Body of pancreas (tissue), 4 donors: ENCODE measurements at regions not wholly inside any gene's neighbourhood (a gene's known extent, or its start where the extent isn't known, plus 50 kb on each side); places are given as distances from the start of the nearest gene placed in this dataset.

ENCODE experiments used
- POLR2A ChIP-seq, 3 donors: fragments of 450-650 bp; IDR thresholded peaks; one replicate each; pipeline ENCODE4 v1.6.1; 2016; ENCODE audit warnings: antibody characterized with exemption in 3 of 3, mild to moderate bottlenecking in 2 of 3
- TF ChIP-seq, protein P1 (sequence below), 7 experiments: fragments of 450-650 bp in 4 of 7; fragments of 200-600 bp in 3 of 7; sonication (generic) in 3 of 7; IDR thresholded peaks; one replicate each; pipeline ENCODE4 v1.5.1; 2016 to 2019; ENCODE audit warnings: antibody characterized with exemption in 7 of 7

DNA sequence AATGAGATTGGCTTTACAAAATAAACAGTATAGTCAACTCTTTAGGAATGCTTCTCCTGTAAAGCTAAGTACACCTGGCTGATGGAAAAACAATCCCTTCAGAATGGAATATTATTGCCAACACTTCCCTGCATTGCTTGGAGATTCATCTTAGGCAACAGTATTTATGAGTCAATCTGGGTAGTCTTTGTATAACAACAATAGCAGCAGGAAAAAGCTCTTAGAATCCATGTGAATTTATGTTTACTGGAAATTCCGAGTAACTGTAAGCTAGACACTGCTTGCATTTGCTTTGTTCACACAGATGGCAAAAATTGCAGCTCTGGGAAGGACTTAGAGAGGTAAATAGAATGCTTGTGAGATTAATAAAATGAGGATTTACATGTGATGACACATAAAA is 101.7 kb upstream of the NTRK2 start:
- TF ChIP-seq, protein P1, sequence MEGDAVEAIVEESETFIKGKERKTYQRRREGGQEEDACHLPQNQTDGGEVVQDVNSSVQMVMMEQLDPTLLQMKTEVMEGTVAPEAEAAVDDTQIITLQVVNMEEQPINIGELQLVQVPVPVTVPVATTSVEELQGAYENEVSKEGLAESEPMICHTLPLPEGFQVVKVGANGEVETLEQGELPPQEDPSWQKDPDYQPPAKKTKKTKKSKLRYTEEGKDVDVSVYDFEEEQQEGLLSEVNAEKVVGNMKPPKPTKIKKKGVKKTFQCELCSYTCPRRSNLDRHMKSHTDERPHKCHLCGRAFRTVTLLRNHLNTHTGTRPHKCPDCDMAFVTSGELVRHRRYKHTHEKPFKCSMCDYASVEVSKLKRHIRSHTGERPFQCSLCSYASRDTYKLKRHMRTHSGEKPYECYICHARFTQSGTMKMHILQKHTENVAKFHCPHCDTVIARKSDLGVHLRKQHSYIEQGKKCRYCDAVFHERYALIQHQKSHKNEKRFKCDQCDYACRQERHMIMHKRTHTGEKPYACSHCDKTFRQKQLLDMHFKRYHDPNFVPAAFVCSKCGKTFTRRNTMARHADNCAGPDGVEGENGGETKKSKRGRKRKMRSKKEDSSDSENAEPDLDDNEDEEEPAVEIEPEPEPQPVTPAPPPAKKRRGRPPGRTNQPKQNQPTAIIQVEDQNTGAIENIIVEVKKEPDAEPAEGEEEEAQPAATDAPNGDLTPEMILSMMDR (IDR thresholded peaks at IDR 0.05), result no peak
- TF ChIP-seq POLR2A (IDR thresholded peaks at IDR 0.05), result no peak
